H9 (cell line): ENCODE measurements at regions not wholly inside any gene's neighbourhood (a gene's known extent, or its start where the extent isn't known, plus 50 kb on each side); places are given as distances from the start of the nearest gene placed in this dataset.

ENCODE experiments used
- DNase-seq: peaks from one replicate; pipeline ENCODE4 v3.0.0-alpha.2; 2017
- H2AFZ ChIP-seq: one replicate; pipeline ENCODE4 v1.6.1; 2013; ENCODE audit warnings: mild to moderate bottlenecking, low read length, control low read depth, moderate library complexity
- H2AK5ac ChIP-seq: 2 replicates; pipeline ENCODE4 v1.6.1; 2013; ENCODE audit warnings: low read length, control low read depth, mixed read lengths; ENCODE audit not compliant: insufficient read length
- H2BK120ac ChIP-seq: one replicate; pipeline ENCODE4 v1.6.1; 2013; ENCODE audit warnings: low read depth, mild to moderate bottlenecking, low read length, control low read depth, inconsistent platforms; ENCODE audit not compliant: poor library complexity, severe bottlenecking
- H2BK12ac ChIP-seq: 2 replicates; pipeline ENCODE4 v1.6.1; 2013; ENCODE audit warnings: low read length, control low read depth, mixed read lengths, low read depth; ENCODE audit not compliant: insufficient read length
- H2BK15ac ChIP-seq: 2 replicates; pipeline ENCODE4 v1.6.1; 2013; ENCODE audit warnings: low read depth, low read length, control low read depth
- H2BK20ac ChIP-seq: one replicate; pipeline ENCODE4 v1.6.1; 2013; ENCODE audit warnings: low read depth, mild to moderate bottlenecking, low read length, control low read depth, inconsistent platforms; ENCODE audit not compliant: poor library complexity, severe bottlenecking
- H2BK5ac ChIP-seq: 2 replicates; pipeline ENCODE4 v1.6.1; 2013; ENCODE audit warnings: low read length, control low read depth, mixed read lengths; ENCODE audit not compliant: insufficient read length
- H3K14ac ChIP-seq: 2 replicates; pipeline ENCODE4 v1.6.1; 2013; ENCODE audit warnings: low read length, control low read depth; ENCODE audit not compliant: insufficient read depth
- H3K18ac ChIP-seq: 2 replicates; pipeline ENCODE4 v1.6.1; 2013; ENCODE audit warnings: low read depth, mild to moderate bottlenecking, mixed read lengths, low read length, control low read depth; ENCODE audit not compliant: insufficient read length
- H3K23ac ChIP-seq: 2 replicates; pipeline ENCODE4 v1.6.1; 2013; ENCODE audit warnings: low read length, control low read depth, mixed read lengths, low read depth; ENCODE audit not compliant: insufficient read length
- H3K23me2 ChIP-seq: 2 replicates; pipeline ENCODE4 v1.6.1; 2013; ENCODE audit warnings: low read depth, mild to moderate bottlenecking, mixed read lengths, low read length, control low read depth; ENCODE audit not compliant: insufficient read length, poor library complexity, severe bottlenecking
- H3K27ac ChIP-seq: 2 replicates; pipeline ENCODE4 v1.5.1; 2013; ENCODE audit warnings: low read length, control low read depth, mixed read lengths, low read depth; ENCODE audit not compliant: insufficient read length
- H3K27me3 ChIP-seq: 2 replicates; pipeline ENCODE4 v1.6.1; 2013; ENCODE audit warnings: low read length, control low read depth, inconsistent platforms; ENCODE audit not compliant: insufficient read depth
- H3K4ac ChIP-seq: 2 replicates; pipeline ENCODE4 v1.6.1; 2013; ENCODE audit warnings: low read depth, mild to moderate bottlenecking, control low read depth, inconsistent platforms, low read length, moderate library complexity
- H3K4me1 ChIP-seq: 2 replicates; pipeline ENCODE4 v1.6.1; 2013; ENCODE audit warnings: low read length, control low read depth, inconsistent platforms; ENCODE audit not compliant: insufficient read depth
- H3K4me2 ChIP-seq: 2 replicates; pipeline ENCODE4 v1.6.1; 2013; ENCODE audit warnings: low read length, control low read depth, mixed read lengths; ENCODE audit not compliant: insufficient read length, insufficient read depth
- H3K56ac ChIP-seq: 2 replicates; pipeline ENCODE4 v1.6.1; 2013; ENCODE audit warnings: low read depth, mild to moderate bottlenecking, mixed read lengths, low read length, control low read depth; ENCODE audit not compliant: insufficient read length
- H3K79me1 ChIP-seq: 2 replicates; pipeline ENCODE4 v1.6.1; 2013; ENCODE audit warnings: low read depth, mild to moderate bottlenecking, moderate library complexity, low read length, control low read depth, inconsistent platforms; ENCODE audit not compliant: insufficient read depth, poor library complexity, severe bottlenecking
- H3K79me2 ChIP-seq: 2 replicates; pipeline ENCODE4 v1.6.1; 2013; ENCODE audit warnings: low read length, control low read depth, inconsistent platforms; ENCODE audit not compliant: insufficient read depth
- H3K9ac ChIP-seq: 2 replicates; pipeline ENCODE4 v1.6.1; 2013; ENCODE audit warnings: low read length, control low read depth, mixed read lengths; ENCODE audit not compliant: insufficient read length; ENCODE audit errors: extremely low read depth
- H3K9me3 ChIP-seq: one replicate; pipeline ENCODE4 v1.6.1; 2013; ENCODE audit warnings: low read depth, low read length, inconsistent platforms; ENCODE audit not compliant: control insufficient read depth
- H3T11ph ChIP-seq: one replicate; pipeline ENCODE4 v1.6.1; 2013; ENCODE audit warnings: mild to moderate bottlenecking, low read length, control low read depth, inconsistent platforms
- H4K20me1 ChIP-seq: one replicate; pipeline ENCODE4 v1.6.1; 2013; ENCODE audit not compliant: control insufficient read depth, insufficient read length, insufficient read depth
- H4K5ac ChIP-seq: 2 replicates; pipeline ENCODE4 v1.6.1; 2013; ENCODE audit warnings: low read depth, mild to moderate bottlenecking, mixed read lengths, low read length, control low read depth; ENCODE audit not compliant: insufficient read length
- H4K8ac ChIP-seq: replicated peaks from 2 replicates; pipeline ENCODE4 v1.6.1; 2013; ENCODE audit warnings: low read length, control low read depth, mixed read lengths, low read depth; ENCODE audit not compliant: insufficient read length
- H4K91ac ChIP-seq: 2 replicates; pipeline ENCODE4 v1.6.1; 2013; ENCODE audit warnings: low read depth, mild to moderate bottlenecking, moderate library complexity, mixed read lengths, low read length, control low read depth; ENCODE audit not compliant: insufficient read length
- H3K27ac Mint-ChIP-seq, 3 experiments: 2 replicates in 2 of 3; 3 replicates in 1 of 3; pipeline ENCODE4 v1.8.0; 2020 to 2021; ENCODE audit warnings: mixed read lengths in 3 of 3, mild to moderate bottlenecking in 1 of 3, moderate library complexity in 1 of 3
- H3K27me3 Mint-ChIP-seq: 2 replicates; pipeline ENCODE4 v1.8.0; 2021; ENCODE audit warnings: low read depth, mild to moderate bottlenecking, moderate library complexity, mixed read lengths
- H3K36me3 Mint-ChIP-seq, 3 experiments: 2 replicates in 2 of 3; 3 replicates in 1 of 3; pipeline ENCODE4 v1.8.0; 2020 to 2021; ENCODE audit warnings: low read depth in 3 of 3, mixed read lengths in 3 of 3; ENCODE audit not compliant: insufficient read depth in 1 of 3
- H3K4me1 Mint-ChIP-seq, 2 experiments: 2 replicates each; pipeline ENCODE4 v1.8.0; 2020; ENCODE audit warnings: mixed read lengths in 2 of 2
- H3K4me3 Mint-ChIP-seq, 2 experiments: 2 replicates in 1 of 2; 3 replicates in 1 of 2; pipeline ENCODE4 v1.8.0; 2020 to 2021; ENCODE audit warnings: mild to moderate bottlenecking in 2 of 2, mixed read lengths in 2 of 2, moderate library complexity in 1 of 2
- H3K9me3 Mint-ChIP-seq, 2 experiments: 2 replicates in 1 of 2; 3 replicates in 1 of 2; pipeline ENCODE4 v1.8.0; 2020; ENCODE audit warnings: mild to moderate bottlenecking in 2 of 2, mixed read lengths in 2 of 2, moderate library complexity in 1 of 2
- WGBS: extraction: QIAGEN DNeasy Blood & Tissue Kit; methylation state at CpG from one replicate; pipeline ENCODE4 v1.1.7; 2013; ENCODE audit warnings: missing lambda C conversion rate, low lambda C conversion rate, mixed read lengths; ENCODE audit not compliant: insufficient read length; ENCODE audit errors: extremely low coverage; 5-methylcytosine and 5-hydroxymethylcytosine counted together
- TF ChIP-seq, protein P1 (sequence below): fragments of 200-600 bp; sonication (generic); conservative IDR thresholded peaks from 3 replicates; pipeline ENCODE4 v1.8.0; 2021; ENCODE audit warnings: antibody characterized with exemption, mild to moderate bottlenecking

DNA sequence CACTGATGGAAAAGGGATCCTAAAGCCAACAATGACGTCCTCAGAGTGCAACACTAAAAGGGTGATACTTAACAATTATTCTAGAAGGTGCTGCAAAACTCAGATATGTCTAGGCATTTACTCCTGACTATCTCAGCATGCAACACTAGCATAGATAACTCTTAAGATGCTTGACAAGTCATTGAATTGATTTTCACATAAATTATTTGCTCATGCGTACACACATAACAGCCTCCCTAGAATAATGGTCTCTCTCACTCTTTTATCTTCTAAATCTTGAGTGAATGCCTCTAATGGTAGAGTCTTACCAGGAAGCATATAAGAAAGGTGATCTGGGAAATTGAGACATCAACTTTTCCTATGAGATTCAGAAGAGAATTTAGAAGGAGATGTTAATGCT is 1283.7 kb downstream of the MRPL39 start:
- H3K4ac ChIP-seq = no peak overlapping the region
- H2BK15ac ChIP-seq = no peak overlapping the region
- H2AK5ac ChIP-seq = no peak overlapping the region
- H3K23me2 ChIP-seq = no peaks in the 10 kb centered on the region
- DNase-seq = no peak
- no peak overlapping the region for H3K9ac ChIP-seq
- H2BK5ac ChIP-seq = no peak overlapping the region
- no peak overlapping the region for H3T11ph ChIP-seq
- WGBS = no CpG with 5 or more reads among the region's 2 CpGs
- H2AFZ ChIP-seq = no peak overlapping the region
- H2BK120ac ChIP-seq = no peak overlapping the region
- H4K20me1 ChIP-seq = no peaks in the 10 kb centered on the region
- Mint-ChIP-seq H3K27me3 (peaks cover 1% of the 10 kb centered on the region; the same call in 1 of the 2 replicates), H3K36me3 (peaks cover 0 to 2% (median 0%) of the 10 kb centered on the region in 3 experiments; a peak in 2 of 7 replicates), H3K4me3 (no peak overlapping the region), H3K9me3 (peaks cover 34 to 37% of the 10 kb centered on the region in 2 experiments), H3K4me1 (no peaks in the 10 kb centered on the region), H3K27ac (no peak overlapping the region)
- no peak overlapping the region for H4K8ac ChIP-seq
- H2BK20ac ChIP-seq = no peak overlapping the region
- H3K4me1 ChIP-seq = no peaks in the 10 kb centered on the region
- H2BK12ac ChIP-seq = no peak overlapping the region
- H3K27ac ChIP-seq = no peak overlapping the region
- H3K79me1 ChIP-seq = no peaks in the 10 kb centered on the region
- no peaks in the 10 kb centered on the region for H3K9me3 ChIP-seq
- H4K91ac ChIP-seq = no peak overlapping the region
- H4K5ac ChIP-seq = no peak overlapping the region
- H3K23ac ChIP-seq = no peak overlapping the region
- no peak overlapping the region for H3K4me2 ChIP-seq
- no peak overlapping the region for H3K14ac ChIP-seq
- H3K79me2 ChIP-seq = no peaks in the 10 kb centered on the region
- no peak overlapping the region for H3K56ac ChIP-seq
- TF ChIP-seq, protein P1, sequence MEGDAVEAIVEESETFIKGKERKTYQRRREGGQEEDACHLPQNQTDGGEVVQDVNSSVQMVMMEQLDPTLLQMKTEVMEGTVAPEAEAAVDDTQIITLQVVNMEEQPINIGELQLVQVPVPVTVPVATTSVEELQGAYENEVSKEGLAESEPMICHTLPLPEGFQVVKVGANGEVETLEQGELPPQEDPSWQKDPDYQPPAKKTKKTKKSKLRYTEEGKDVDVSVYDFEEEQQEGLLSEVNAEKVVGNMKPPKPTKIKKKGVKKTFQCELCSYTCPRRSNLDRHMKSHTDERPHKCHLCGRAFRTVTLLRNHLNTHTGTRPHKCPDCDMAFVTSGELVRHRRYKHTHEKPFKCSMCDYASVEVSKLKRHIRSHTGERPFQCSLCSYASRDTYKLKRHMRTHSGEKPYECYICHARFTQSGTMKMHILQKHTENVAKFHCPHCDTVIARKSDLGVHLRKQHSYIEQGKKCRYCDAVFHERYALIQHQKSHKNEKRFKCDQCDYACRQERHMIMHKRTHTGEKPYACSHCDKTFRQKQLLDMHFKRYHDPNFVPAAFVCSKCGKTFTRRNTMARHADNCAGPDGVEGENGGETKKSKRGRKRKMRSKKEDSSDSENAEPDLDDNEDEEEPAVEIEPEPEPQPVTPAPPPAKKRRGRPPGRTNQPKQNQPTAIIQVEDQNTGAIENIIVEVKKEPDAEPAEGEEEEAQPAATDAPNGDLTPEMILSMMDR = no peak
- H3K27me3 ChIP-seq = no peaks in the 10 kb centered on the region
- no peak overlapping the region for H3K18ac ChIP-seq
